H1 (cell line): ENCODE measurements at regions not wholly inside any gene's neighbourhood (a gene's known extent, or its start where the extent isn't known, plus 50 kb on each side); places are given as distances from the start of the nearest gene placed in this dataset.

Experiments used
- RXRA ChIP-seq: IDR thresholded peaks from 2 replicates; pipeline ENCODE4 v1.6.1; 2011; ENCODE audit warnings: low read depth, mild to moderate bottlenecking, low read length, moderate library complexity; ENCODE audit not compliant: insufficient read depth
- SAP30 ChIP-seq: fragments of 300-600 bp; sonication (generic); IDR thresholded peaks from 2 replicates; pipeline ENCODE4 v1.7.1; 2012; ENCODE audit warnings: low read length, moderate library complexity, mild to moderate bottlenecking, inconsistent platforms; ENCODE audit not compliant: insufficient read depth, insufficient replicate concordance
- YY1 ChIP-seq: IDR thresholded peaks from 2 replicates; pipeline ENCODE4 v1.6.1; 2011; ENCODE audit warnings: low read depth, mild to moderate bottlenecking, low read length
- TF ChIP-seq, protein P1 (sequence below): IDR thresholded peaks from 2 replicates; pipeline ENCODE4 v1.6.1; 2011; ENCODE audit warnings: low read length, improper control_type of control experiment

DNA sequence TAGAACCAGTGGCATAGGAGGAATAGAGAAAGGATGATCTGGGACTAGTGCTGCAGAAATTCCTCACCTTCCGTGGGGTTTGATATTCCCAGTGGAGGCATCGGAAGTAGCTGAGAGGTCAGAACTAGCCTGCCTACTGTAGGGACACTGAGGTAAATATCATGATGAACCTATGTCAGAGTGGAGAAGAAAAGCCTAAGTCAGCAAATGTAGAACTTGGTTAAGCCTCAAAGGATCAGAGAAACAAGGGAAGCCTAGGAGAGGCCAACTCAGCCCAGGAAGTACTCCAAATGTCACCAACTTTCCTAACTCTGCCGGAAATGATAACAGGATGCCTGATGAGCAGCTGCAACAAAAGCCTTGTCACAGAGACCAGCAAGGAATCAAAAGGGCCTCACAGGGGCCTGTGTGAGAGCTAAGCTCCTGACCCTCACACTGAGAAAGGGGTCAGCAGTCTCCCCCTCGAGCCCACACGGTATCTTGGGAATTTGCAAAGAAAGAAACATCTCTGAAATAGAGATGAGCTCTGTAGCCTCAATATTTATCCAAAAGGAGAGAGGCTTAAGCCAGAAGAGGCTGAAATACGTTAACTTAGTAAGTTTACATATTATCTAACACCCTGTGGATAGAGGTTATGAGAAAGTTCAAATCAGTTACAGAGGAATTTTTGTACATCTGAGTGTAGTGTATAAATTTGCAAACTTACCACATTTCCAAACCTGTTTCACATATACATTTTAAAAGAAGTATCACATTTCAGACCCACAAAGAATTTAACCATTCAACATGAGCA lies 1064.3 kb downstream of the DIAPH3 start (continued):
- TF ChIP-seq, protein P1, sequence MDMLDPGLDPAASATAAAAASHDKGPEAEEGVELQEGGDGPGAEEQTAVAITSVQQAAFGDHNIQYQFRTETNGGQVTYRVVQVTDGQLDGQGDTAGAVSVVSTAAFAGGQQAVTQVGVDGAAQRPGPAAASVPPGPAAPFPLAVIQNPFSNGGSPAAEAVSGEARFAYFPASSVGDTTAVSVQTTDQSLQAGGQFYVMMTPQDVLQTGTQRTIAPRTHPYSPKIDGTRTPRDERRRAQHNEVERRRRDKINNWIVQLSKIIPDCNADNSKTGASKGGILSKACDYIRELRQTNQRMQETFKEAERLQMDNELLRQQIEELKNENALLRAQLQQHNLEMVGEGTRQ, result no peak
- TF ChIP-seq YY1, result no peak
- TF ChIP-seq SAP30, result no peak
- TF ChIP-seq RXRA, result no peak
